ENCODE measurements at regions not wholly inside any gene's neighbourhood (a gene's known extent, or its start where the extent isn't known, plus 50 kb on each side); places are given as distances from the start of the nearest gene placed in this dataset.

DNA sequence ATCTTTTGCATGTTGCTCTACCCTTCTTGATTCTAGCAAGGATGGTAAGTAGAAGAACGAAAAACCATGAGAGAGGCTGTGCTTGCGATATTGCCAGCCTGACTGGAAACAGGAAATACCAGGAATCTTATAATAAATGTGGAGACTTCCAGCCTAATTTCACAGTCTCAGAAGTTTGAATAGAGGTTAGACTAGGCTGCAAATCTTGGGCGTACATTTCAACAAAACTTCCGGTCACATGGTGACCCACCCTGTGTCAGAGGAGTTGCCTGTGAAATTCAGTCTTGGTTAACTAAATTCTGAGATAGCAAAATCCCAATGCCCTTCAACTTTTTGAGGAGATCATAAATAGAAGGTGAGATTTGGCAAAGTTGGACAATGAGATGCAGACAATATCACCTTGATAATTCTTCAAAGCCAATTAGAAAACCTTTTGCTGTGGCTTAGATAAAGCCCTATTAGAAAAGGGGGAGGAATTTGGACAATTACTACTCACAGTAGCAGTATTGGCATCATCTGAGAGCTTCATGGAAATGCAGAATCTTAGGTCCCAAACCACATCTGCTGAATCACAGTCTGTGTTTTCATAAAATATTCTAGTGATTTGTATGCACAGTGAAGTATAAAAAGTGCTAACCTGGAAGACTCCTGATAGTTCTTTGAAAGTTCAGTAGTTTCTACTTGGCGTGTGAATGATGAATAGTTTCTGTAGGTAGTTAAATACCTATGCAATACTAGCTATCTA lies 262.0 kb upstream of the JAG1 start:
- TF ChIP-seq, protein P1, sequence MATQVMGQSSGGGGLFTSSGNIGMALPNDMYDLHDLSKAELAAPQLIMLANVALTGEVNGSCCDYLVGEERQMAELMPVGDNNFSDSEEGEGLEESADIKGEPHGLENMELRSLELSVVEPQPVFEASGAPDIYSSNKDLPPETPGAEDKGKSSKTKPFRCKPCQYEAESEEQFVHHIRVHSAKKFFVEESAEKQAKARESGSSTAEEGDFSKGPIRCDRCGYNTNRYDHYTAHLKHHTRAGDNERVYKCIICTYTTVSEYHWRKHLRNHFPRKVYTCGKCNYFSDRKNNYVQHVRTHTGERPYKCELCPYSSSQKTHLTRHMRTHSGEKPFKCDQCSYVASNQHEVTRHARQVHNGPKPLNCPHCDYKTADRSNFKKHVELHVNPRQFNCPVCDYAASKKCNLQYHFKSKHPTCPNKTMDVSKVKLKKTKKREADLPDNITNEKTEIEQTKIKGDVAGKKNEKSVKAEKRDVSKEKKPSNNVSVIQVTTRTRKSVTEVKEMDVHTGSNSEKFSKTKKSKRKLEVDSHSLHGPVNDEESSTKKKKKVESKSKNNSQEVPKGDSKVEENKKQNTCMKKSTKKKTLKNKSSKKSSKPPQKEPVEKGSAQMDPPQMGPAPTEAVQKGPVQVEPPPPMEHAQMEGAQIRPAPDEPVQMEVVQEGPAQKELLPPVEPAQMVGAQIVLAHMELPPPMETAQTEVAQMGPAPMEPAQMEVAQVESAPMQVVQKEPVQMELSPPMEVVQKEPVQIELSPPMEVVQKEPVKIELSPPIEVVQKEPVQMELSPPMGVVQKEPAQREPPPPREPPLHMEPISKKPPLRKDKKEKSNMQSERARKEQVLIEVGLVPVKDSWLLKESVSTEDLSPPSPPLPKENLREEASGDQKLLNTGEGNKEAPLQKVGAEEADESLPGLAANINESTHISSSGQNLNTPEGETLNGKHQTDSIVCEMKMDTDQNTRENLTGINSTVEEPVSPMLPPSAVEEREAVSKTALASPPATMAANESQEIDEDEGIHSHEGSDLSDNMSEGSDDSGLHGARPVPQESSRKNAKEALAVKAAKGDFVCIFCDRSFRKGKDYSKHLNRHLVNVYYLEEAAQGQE (IDR thresholded peaks at IDR 0.05; ENCODE audit: insufficient read depth in 1 of 2, low read depth in 2 of 2, low read length in 2 of 2), result no peak
- TF ChIP-seq POLR2AphosphoS5 (IDR thresholded peaks at IDR 0.05; ENCODE audit: low read depth, low read length), result no peak
- TF ChIP-seq FOXP2 (optimal IDR thresholded peaks at IDR 0.05; ENCODE audit: borderline replicate concordance, extremely low read depth, extremely low read length, insufficient read depth), result no peak
- TF ChIP-seq TAF1 (IDR thresholded peaks at IDR 0.05; ENCODE audit: borderline replicate concordance, insufficient read depth, low read length), result no peak
- TF ChIP-seq SIN3A (IDR thresholded peaks at IDR 0.05; ENCODE audit: borderline replicate concordance, insufficient read depth, low read length), result no peak

DNA sequence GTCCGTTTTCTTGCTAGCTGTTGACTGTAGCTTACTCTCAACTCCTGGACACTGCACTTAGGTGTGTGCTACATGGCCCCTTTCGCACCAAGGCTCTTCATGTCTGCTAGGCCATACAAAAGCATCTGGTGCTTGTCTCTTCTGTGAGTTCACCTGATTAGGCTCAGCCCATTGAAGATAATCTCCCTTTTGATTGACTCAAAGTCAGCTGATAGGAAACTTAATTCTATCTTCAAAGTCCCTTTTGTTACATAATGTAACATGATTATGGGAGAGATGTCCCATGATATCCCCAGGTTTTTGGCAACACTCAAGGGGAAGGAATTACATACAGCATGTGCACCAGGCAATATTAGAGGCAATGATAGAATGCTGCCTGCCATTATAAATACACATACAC lies 263.0 kb upstream of the JAG1 start:
- TF ChIP-seq FOXP2 (optimal IDR thresholded peaks at IDR 0.05; ENCODE audit: borderline replicate concordance, extremely low read depth, extremely low read length, insufficient read depth) (no peak), SIN3A (IDR thresholded peaks at IDR 0.05; ENCODE audit: borderline replicate concordance, insufficient read depth, low read length) (no peak), TAF1 (IDR thresholded peaks at IDR 0.05; ENCODE audit: borderline replicate concordance, insufficient read depth, low read length) (no peak), POLR2AphosphoS5 (IDR thresholded peaks at IDR 0.05; ENCODE audit: low read depth, low read length) (no peak)
- TF ChIP-seq, protein P1 (IDR thresholded peaks at IDR 0.05; ENCODE audit: insufficient read depth in 1 of 2, low read depth in 2 of 2, low read length in 2 of 2), result no peak

DNA sequence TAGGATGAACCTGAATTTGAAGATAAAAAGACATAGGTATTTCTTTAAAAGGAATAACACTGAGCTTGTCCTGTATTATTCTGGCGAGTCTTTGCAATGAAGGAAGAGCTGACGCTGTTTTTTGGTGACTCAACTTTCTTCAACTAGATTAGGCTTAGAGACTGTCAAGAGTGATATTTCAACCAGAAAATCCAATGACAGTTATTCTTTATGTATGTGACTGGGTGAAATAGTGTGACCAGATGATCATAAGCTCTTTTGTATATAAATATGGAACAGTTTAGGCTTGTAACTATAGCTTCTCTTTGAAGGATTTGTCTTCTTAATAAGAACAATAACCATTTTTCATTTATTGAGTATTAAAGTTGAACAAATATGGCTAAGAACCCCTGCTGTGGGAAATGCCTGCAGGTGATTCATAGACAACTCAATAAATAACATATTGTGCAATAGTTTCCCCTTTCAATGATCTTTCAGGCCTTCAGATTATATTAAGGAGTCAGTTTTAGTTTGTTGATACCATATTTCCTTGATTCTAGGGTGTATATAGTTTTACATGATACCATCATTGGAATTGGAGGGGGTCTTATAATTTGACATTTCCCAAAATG lies 265.6 kb upstream of the JAG1 start:
- TF ChIP-seq SIN3A (IDR thresholded peaks at IDR 0.05; ENCODE audit: borderline replicate concordance, insufficient read depth, low read length) (no peak), POLR2AphosphoS5 (IDR thresholded peaks at IDR 0.05; ENCODE audit: low read depth, low read length) (no peak)
- TF ChIP-seq, protein P1 (IDR thresholded peaks at IDR 0.05; ENCODE audit: insufficient read depth in 1 of 2, low read depth in 2 of 2, low read length in 2 of 2), result no peak

DNA sequence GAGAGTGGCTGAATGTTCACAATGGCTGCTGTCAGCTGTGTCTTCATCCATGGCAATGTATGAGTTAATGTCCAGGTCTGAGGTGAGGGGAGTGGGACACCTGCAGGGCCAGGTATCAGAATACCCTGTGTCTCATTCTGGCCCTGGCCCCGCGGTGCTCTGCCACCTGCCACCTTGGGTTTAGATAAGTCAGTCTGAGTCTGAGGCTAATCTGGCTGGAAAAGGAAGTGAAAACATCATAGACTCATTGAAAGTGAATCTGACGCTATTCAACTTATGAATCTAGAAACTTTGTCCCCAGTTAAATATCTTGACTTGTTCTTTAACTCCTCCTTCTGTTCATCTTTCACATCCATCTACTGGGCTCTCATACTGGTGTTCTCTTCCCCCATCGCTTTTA lies 267.1 kb upstream of the JAG1 start:
- TF ChIP-seq SIN3A (IDR thresholded peaks at IDR 0.05; ENCODE audit: borderline replicate concordance, insufficient read depth, low read length) (no peak), TAF1 (IDR thresholded peaks at IDR 0.05; ENCODE audit: borderline replicate concordance, insufficient read depth, low read length) (no peak)
- TF ChIP-seq, protein P1 (IDR thresholded peaks at IDR 0.05; ENCODE audit: insufficient read depth in 1 of 2, low read depth in 2 of 2, low read length in 2 of 2), result no peak
